AG04450 (cell line): ENCODE measurements at regions not wholly inside any gene's neighbourhood (a gene's known extent, or its start where the extent isn't known, plus 50 kb on each side); places are given as distances from the start of the nearest gene placed in this dataset.

Source experiments
- CTCF ChIA-PET: fragments of 300-600, 350-600 bp; formaldehyde crosslinking; extraction: SDS; loops from one replicate; lab custom pipeline; 2022; ENCODE audit warnings: antibody characterized with exemption, inconsistent platforms; lab: Charles Lee
- POLR2A ChIA-PET: fragments of 350-600 bp; formaldehyde crosslinking; extraction: SDS; loops from one replicate; lab custom pipeline; 2021; ENCODE audit warnings: antibody characterized with exemption, inconsistent platforms; lab: Yijun Ruan, JAX
- DNase-seq: peaks from one replicate; pipeline ENCODE4 v3.0.0-alpha.2; 2011; ENCODE audit warnings: low read depth, low spot score
- H3K27ac ChIP-seq: one replicate; pipeline ENCODE4 v1.5.1; 2012; ENCODE audit warnings: low read depth, low read length, control low read depth
- H3K27me3 ChIP-seq: one replicate; pipeline ENCODE4 v1.6.0; 2012; ENCODE audit warnings: low read length; ENCODE audit not compliant: control insufficient read depth, insufficient read depth
- H3K4me3 ChIP-seq: 2 replicates; pipeline ENCODE4 v1.5.1; 2011; ENCODE audit warnings: mild to moderate bottlenecking, low read depth, low read length, control low read depth
- H3K9me3 ChIP-seq: 2 replicates; pipeline ENCODE4 v1.5.1; 2012; ENCODE audit warnings: low read length; ENCODE audit not compliant: control insufficient read depth, insufficient read depth
- CTCF ChIP-seq: IDR thresholded peaks from 2 replicates; pipeline ENCODE4 v1.5.1; 2011; ENCODE audit warnings: low read depth, low read length, control low read depth, inconsistent platforms

GRCh38 chr3:26198609-26199008 lies 408.7 kb downstream of the OXSM start:
- TF ChIP-seq CTCF = no peak

GRCh38 chr3:26202169-26202568 lies 412.3 kb downstream of the OXSM start:
- ChIA-PET CTCF (no interaction called here), POLR2A (no interaction called here)
- TF ChIP-seq CTCF = no peak

More at GRCh38 chr3:26198609-26199008, 408.7 kb downstream of the OXSM start:
- Histone ChIP-seq H3K4me3 (no peak overlapping the region), H3K9me3 (peaks cover 3% of the 10 kb centered on the region; the same call in 1 of the 2 replicates), H3K27ac (no peak overlapping the region), H3K27me3 (no peaks in the 10 kb centered on the region)
- DNase-seq = no peak
- ChIA-PET POLR2A (no interaction called here), CTCF (interaction anchor here (0.6 kb wide), 1 partner anchor 19 kb away, joined by 3 read pairs; no protein-coding TSS in a partner anchor)

GRCh38 chr3:26205475-26205874 lies 415.6 kb downstream of the OXSM start:
- CTCF ChIA-PET = no interaction called here

More at GRCh38 chr3:26202169-26202568, 412.3 kb downstream of the OXSM start:
- Histone ChIP-seq H3K9me3 (peaks cover 7% of the 10 kb centered on the region; the same call in 1 of the 2 replicates), H3K27ac (no peak overlapping the region), H3K4me3 (no peak overlapping the region), H3K27me3 (no peaks in the 10 kb centered on the region)
- DNase-seq = no peak

GRCh38 chr3:26208201-26208600 lies 414.4 kb upstream of the LRRC3B start:
- no peak for TF ChIP-seq CTCF
- Histone ChIP-seq H3K4me3 (no peak overlapping the region), H3K9me3 (peaks cover 7% of the 10 kb centered on the region; the same call in 1 of the 2 replicates), H3K27ac (no peak overlapping the region), H3K27me3 (no peaks in the 10 kb centered on the region)
- CTCF ChIA-PET = no interaction called here
- DNase-seq = no peak
- POLR2A ChIA-PET = no interaction called here

More at GRCh38 chr3:26205475-26205874, 415.6 kb downstream of the OXSM start:
- H3K9me3 ChIP-seq = peaks cover 7% of the 10 kb centered on the region; the same call in 1 of the 2 replicates
- no peak overlapping the region for H3K27ac ChIP-seq
- H3K4me3 ChIP-seq = no peak overlapping the region
- POLR2A ChIA-PET = no interaction called here
- no peak for TF ChIP-seq CTCF
- no peak for DNase-seq
- no peaks in the 10 kb centered on the region for H3K27me3 ChIP-seq

GRCh38 chr3:26229801-26230200 lies 392.8 kb upstream of the LRRC3B start:
- no peak for DNase-seq
- Histone ChIP-seq H3K27ac (no peak overlapping the region), H3K27me3 (no peaks in the 10 kb centered on the region), H3K9me3 (no peaks in the 10 kb centered on the region; the same call in 1 of the 2 replicates), H3K4me3 (no peak overlapping the region)
- POLR2A ChIA-PET = no interaction called here
- CTCF ChIA-PET = no interaction called here
- no peak for TF ChIP-seq CTCF
